CD4-positive, alpha-beta T cell (primary cell): ENCODE measurements at regions not wholly inside any gene's neighbourhood (a gene's known extent, or its start where the extent isn't known, plus 50 kb on each side); places are given as distances from the start of the nearest gene placed in this dataset.

Experiments used
- ATAC-seq: fragments of 200-7000 bp; cut with Tn5 transposase; one replicate; pipeline ENCODE4 v1.10.0; 2022; ENCODE audit warnings: mild to moderate bottlenecking; ENCODE audit not compliant: poor library complexity
- CTCF ChIA-PET: fragments of 350-600 bp; sonication (Branson Sonifier 250); formaldehyde crosslinking; loops from one replicate; lab custom pipeline; 2021; ENCODE audit warnings: antibody characterized with exemption, inconsistent platforms; lab: Charles Lee
- POLR2A ChIA-PET: fragments of 350-600 bp; sonication (Branson Sonifier 250); formaldehyde crosslinking; loops from one replicate; lab custom pipeline; 2021; ENCODE audit warnings: antibody characterized with exemption, inconsistent platforms; lab: Charles Lee
- DNase-seq, 14 experiments: peaks; one replicate each; pipeline ENCODE4 v3.0.0-alpha.2; 2013 to 2020; ENCODE audit warnings: mixed read lengths in 2 of 14
- H3K27ac ChIP-seq, 2 donors: one replicate each; pipeline versions ENCODE4 v1.5.1 to v1.7.0; 2013; ENCODE audit warnings: low read length in 2 of 2, low read depth in 1 of 2, mild to moderate bottlenecking in 1 of 2
- H3K27me3 ChIP-seq, 2 experiments: 1 replicate in 1 of 2; 2 replicates in 1 of 2; pipeline versions ENCODE4 v1.6.1 to v1.7.0; 2013; ENCODE audit warnings: low read length in 2 of 2, control low read depth in 1 of 2, mild to moderate bottlenecking in 1 of 2, moderate library complexity in 1 of 2; ENCODE audit not compliant: insufficient read depth in 2 of 2, control insufficient read depth in 1 of 2
- H3K36me3 ChIP-seq: one replicate; pipeline ENCODE4 v1.6.1; 2013; ENCODE audit warnings: low read length, control low read depth; ENCODE audit not compliant: insufficient read depth
- H3K4me1 ChIP-seq: one replicate; pipeline ENCODE4 v1.6.1; 2013; ENCODE audit warnings: low read length, control low read depth; ENCODE audit not compliant: insufficient read depth
- H3K4me3 ChIP-seq: one replicate; pipeline ENCODE4 v1.5.1; 2013; ENCODE audit warnings: mild to moderate bottlenecking, low read length, moderate library complexity
- H3K9me3 ChIP-seq, 2 experiments: 1 replicate in 1 of 2; 2 replicates in 1 of 2; pipeline versions ENCODE4 v1.6.1 to v1.7.0; 2013; ENCODE audit warnings: low read length in 2 of 2, mild to moderate bottlenecking in 2 of 2, control low read depth in 1 of 2, moderate library complexity in 1 of 2; ENCODE audit not compliant: control insufficient read depth in 1 of 2, insufficient read depth in 1 of 2
- H3K27ac Mint-ChIP-seq: one replicate; pipeline ENCODE4 v1.8.0; 2020; ENCODE audit warnings: mixed read lengths
- H3K27me3 Mint-ChIP-seq: one replicate; pipeline ENCODE4 v1.8.0; 2021; ENCODE audit warnings: mixed read lengths
- H3K36me3 Mint-ChIP-seq: one replicate; pipeline ENCODE4 v1.8.0; 2021; ENCODE audit warnings: low read depth, mixed read lengths
- H3K4me1 Mint-ChIP-seq: one replicate; pipeline ENCODE4 v1.8.0; 2021; ENCODE audit warnings: low read depth, mixed read lengths
- H3K4me3 Mint-ChIP-seq: one replicate; pipeline ENCODE4 v1.8.0; 2020; ENCODE audit warnings: mild to moderate bottlenecking, mixed read lengths
- H3K9me3 Mint-ChIP-seq: one replicate; pipeline ENCODE4 v1.8.0; 2020; ENCODE audit warnings: mixed read lengths
- CTCF ChIP-seq: fragments of 200-600 bp; IDR thresholded peaks from one replicate; pipeline ENCODE4 v1.8.0; 2022; ENCODE audit warnings: antibody characterized with exemption, mild to moderate bottlenecking
- intact Hi-C, 2 experiments: fragments of 100-400 bp; cut with DNase I in 1 of 2; cut with micrococcal nuclease in 1 of 2; formaldehyde crosslinking; loops; one replicate each; pipeline versions ENCODE4 v1.15.1 to v1.9.0; 2023 to 2025; cut with DNase I, micrococcal nuclease

DNA sequence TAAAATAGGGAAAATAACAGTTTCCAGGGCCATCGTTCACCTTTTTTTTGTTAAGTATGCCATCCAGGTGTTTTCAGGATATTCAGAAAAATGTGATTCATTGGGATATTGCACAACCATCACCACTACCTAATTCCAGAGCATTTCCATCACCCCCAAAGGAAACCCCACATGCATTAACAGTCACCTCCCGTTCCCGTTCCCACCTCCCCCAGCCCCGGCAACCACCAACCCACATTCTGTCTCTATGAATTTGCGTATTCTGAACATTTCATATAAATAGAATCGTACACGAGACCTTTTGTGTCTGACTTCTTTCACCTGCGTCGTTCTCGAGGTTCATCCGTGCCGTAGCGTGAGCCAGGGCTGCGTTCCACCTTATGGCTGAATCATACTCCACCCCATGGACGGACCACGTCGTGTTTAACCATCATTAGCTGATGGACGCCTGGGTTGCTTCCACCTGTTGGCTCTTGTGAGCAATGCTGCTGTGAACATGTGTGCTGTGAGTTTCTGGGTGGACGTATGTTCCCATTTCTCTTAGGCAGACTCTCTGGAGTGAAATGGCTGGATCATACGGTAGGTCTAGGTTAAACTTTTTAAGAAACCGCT lies 51.0 kb upstream of the NCOR2 start:
- Mint-ChIP-seq H3K4me3 (no peak overlapping the region), H3K9me3 (no peaks in the 10 kb centered on the region), H3K27me3 (no peaks in the 10 kb centered on the region), H3K4me1 (peaks cover under 1% of the 10 kb centered on the region), H3K36me3 (no peaks in the 10 kb centered on the region), H3K27ac (no peak overlapping the region)
- intact Hi-C loops = no loop called here
- Histone ChIP-seq H3K36me3 (no peaks in the 10 kb centered on the region), H3K4me1 (peaks cover 2% of the 10 kb centered on the region), H3K4me3 (no peak overlapping the region), H3K27me3 (no peaks in the 10 kb centered on the region), H3K9me3 (peaks cover 0 to 19% of the 10 kb centered on the region in 2 experiments), H3K27ac (no peak overlapping the region)
- DNase-seq (no peak), ATAC-seq (no peak)
- no peak for TF ChIP-seq CTCF
- CTCF ChIA-PET = no interaction called here
- POLR2A ChIA-PET = interaction anchor here (0.6 kb wide), 1 partner anchor 15 kb away, joined by 3 read pairs; no protein-coding TSS in a partner anchor

GRCh38 chr12:124617615-124618014 lies 50.2 kb upstream of the NCOR2 start:
- POLR2A ChIA-PET = no interaction called here
- Mint-ChIP-seq H3K36me3 (no peaks in the 10 kb centered on the region), H3K9me3 (no peaks in the 10 kb centered on the region), H3K4me1 (peaks cover 6% of the 10 kb centered on the region), H3K27me3 (no peaks in the 10 kb centered on the region), H3K27ac (no peak overlapping the region), H3K4me3 (no peak overlapping the region)
- CTCF ChIA-PET = no interaction called here
- TF ChIP-seq CTCF = no peak
- Histone ChIP-seq H3K4me1 (peaks cover 2% of the 10 kb centered on the region), H3K9me3 (peaks cover 0 to 16% of the 10 kb centered on the region in 2 experiments), H3K27me3 (no peaks in the 10 kb centered on the region), H3K27ac (no peak overlapping the region), H3K4me3 (no peak overlapping the region), H3K36me3 (no peaks in the 10 kb centered on the region)
- ATAC-seq (no peak), DNase-seq (no peak)
- intact Hi-C loops = no loop called here
